ENCODE measurements at regions not wholly inside any gene's neighbourhood (a gene's known extent, or its start where the extent isn't known, plus 50 kb on each side); places are given as distances from the start of the nearest gene placed in this dataset.

- no peaks in the 10 kb centered on the region for H3K9me3 ChIP-seq (ENCODE audit: low read length)
- H4K20me1 ChIP-seq (ENCODE audit: insufficient read depth, low read length), result no peaks in the 10 kb centered on the region
- TF ChIP-seq CBFB (CRISPR knock-in tag; IDR thresholded peaks at IDR 0.05), result no peak
- TF ChIP-seq RXRA (CRISPR knock-in tag; IDR thresholded peaks at IDR 0.05), result no peak
- TF ChIP-seq ZNF253 (CRISPR knock-in tag; IDR thresholded peaks at IDR 0.05; ENCODE audit: borderline replicate concordance), result no peak
- no peak for TF ChIP-seq HMGA1 (CRISPR knock-in tag; conservative IDR thresholded peaks at IDR 0.05)
- no peak for TF ChIP-seq CENPT (CRISPR knock-in tag; IDR thresholded peaks at IDR 0.05; ENCODE audit: low read depth)
- no peak for TF ChIP-seq MTF1 (CRISPR knock-in tag; IDR thresholded peaks at IDR 0.05)
- no peak for TF ChIP-seq ZNF7 (CRISPR knock-in tag; IDR thresholded peaks at IDR 0.05)
- TF ChIP-seq ZNF713 (CRISPR knock-in tag; IDR thresholded peaks at IDR 0.05), result no peak
- H3K4me2 ChIP-seq (ENCODE audit: low read depth, low read length), result no peak overlapping the region
- H3K4me1 ChIP-seq (ENCODE audit: insufficient read depth, low read length), result no peaks in the 10 kb centered on the region
- H3K36me3 ChIP-seq (replicated peaks in 1 of 2; ENCODE audit: control insufficient read depth in 1 of 2, insufficient read depth in 2 of 2, low read length in 2 of 2), result no peaks in the 10 kb centered on the region
- H3K9ac ChIP-seq (ENCODE audit: insufficient read depth, low read depth, low read length), result no peak overlapping the region
- H3K27me3 ChIP-seq (ENCODE audit: control insufficient read depth in 1 of 2, insufficient read depth in 2 of 2, low read length in 2 of 2), result no peaks in the 10 kb centered on the region
- no peak for ATAC-seq
- DNase-seq (ENCODE audit: low spot score), result no peak
- POLR2A ChIA-PET, result no interaction called here
- no peak for FAIRE-seq
- H2AFZ ChIP-seq (ENCODE audit: low read length), result no peak overlapping the region
- CTCF ChIA-PET (ENCODE audit: low intra/inter-chr PET ratio, low total read pairs), result no interaction called here
- H3K27ac ChIP-seq (ENCODE audit: extremely low read length, insufficient read depth, low read length), result no peak overlapping the region
- no peak overlapping the region for H3K4me3 ChIP-seq (replicated peaks in 1 of 3; ENCODE audit: insufficient read depth in 1 of 3, low read depth in 2 of 3, low read length in 3 of 3)
- intact Hi-C loops (cut with micrococcal nuclease; ENCODE audit: unreplicated experiment) (no loop called here), in situ Hi-C loops (cut with HindIII; ENCODE audit: extremely low pct_ligation_motif_present, low pct_unique_long_range_greater_than_20kb) (no loop called here)
- 36% methylated on average over 5 of the region's 5 CpGs for WGBS (ENCODE audit: low lambda C conversion rate)
- no peaks in the 10 kb centered on the region for H3K79me2 ChIP-seq (ENCODE audit: insufficient read depth, low read length)
- no TSS peak for BruUV-seq (replicated peaks)
Observed at GRCh38 chr5:120362426-120362825, 101.7 kb upstream of the PRR16 start.

- H3K4me3 ChIP-seq (replicated peaks in 1 of 3; ENCODE audit: insufficient read depth in 1 of 3, low read depth in 2 of 3, low read length in 3 of 3), result no peak overlapping the region
- intact Hi-C loops (cut with micrococcal nuclease; ENCODE audit: unreplicated experiment) (no loop called here), in situ Hi-C loops (cut with HindIII; ENCODE audit: extremely low pct_ligation_motif_present, low pct_unique_long_range_greater_than_20kb) (no loop called here)
- no peaks in the 10 kb centered on the region for H3K9me3 ChIP-seq (ENCODE audit: low read length)
- no peaks in the 10 kb centered on the region for H3K36me3 ChIP-seq (replicated peaks in 1 of 2; ENCODE audit: control insufficient read depth in 1 of 2, insufficient read depth in 2 of 2, low read length in 2 of 2)
- H3K79me2 ChIP-seq (ENCODE audit: insufficient read depth, low read length), result no peaks in the 10 kb centered on the region
- POLR2A ChIA-PET, result no interaction called here
- ATAC-seq (no peak), DNase-seq (ENCODE audit: low spot score) (no peak), FAIRE-seq (no peak)
- CTCF ChIA-PET (ENCODE audit: low intra/inter-chr PET ratio, low total read pairs), result no interaction called here
- H3K27me3 ChIP-seq (ENCODE audit: control insufficient read depth in 1 of 2, insufficient read depth in 2 of 2, low read length in 2 of 2), result no peaks in the 10 kb centered on the region
- no peak overlapping the region for H3K27ac ChIP-seq (ENCODE audit: extremely low read length, insufficient read depth, low read length)
- no peak overlapping the region for H3K4me2 ChIP-seq (ENCODE audit: low read depth, low read length)
- no peaks in the 10 kb centered on the region for H3K4me1 ChIP-seq (ENCODE audit: insufficient read depth, low read length)
- H2AFZ ChIP-seq (ENCODE audit: low read length), result no peak overlapping the region
- H4K20me1 ChIP-seq (ENCODE audit: insufficient read depth, low read length), result no peaks in the 10 kb centered on the region
- 18% methylated on average over 7 of the region's 7 CpGs for WGBS (ENCODE audit: low lambda C conversion rate)
- H3K9ac ChIP-seq (ENCODE audit: insufficient read depth, low read depth, low read length), result no peak overlapping the region
- no TSS peak for BruUV-seq (replicated peaks)
- TF ChIP-seq AHR (CRISPR knock-in tag; IDR thresholded peaks at IDR 0.05), result no peak
- TF ChIP-seq, protein P1, sequence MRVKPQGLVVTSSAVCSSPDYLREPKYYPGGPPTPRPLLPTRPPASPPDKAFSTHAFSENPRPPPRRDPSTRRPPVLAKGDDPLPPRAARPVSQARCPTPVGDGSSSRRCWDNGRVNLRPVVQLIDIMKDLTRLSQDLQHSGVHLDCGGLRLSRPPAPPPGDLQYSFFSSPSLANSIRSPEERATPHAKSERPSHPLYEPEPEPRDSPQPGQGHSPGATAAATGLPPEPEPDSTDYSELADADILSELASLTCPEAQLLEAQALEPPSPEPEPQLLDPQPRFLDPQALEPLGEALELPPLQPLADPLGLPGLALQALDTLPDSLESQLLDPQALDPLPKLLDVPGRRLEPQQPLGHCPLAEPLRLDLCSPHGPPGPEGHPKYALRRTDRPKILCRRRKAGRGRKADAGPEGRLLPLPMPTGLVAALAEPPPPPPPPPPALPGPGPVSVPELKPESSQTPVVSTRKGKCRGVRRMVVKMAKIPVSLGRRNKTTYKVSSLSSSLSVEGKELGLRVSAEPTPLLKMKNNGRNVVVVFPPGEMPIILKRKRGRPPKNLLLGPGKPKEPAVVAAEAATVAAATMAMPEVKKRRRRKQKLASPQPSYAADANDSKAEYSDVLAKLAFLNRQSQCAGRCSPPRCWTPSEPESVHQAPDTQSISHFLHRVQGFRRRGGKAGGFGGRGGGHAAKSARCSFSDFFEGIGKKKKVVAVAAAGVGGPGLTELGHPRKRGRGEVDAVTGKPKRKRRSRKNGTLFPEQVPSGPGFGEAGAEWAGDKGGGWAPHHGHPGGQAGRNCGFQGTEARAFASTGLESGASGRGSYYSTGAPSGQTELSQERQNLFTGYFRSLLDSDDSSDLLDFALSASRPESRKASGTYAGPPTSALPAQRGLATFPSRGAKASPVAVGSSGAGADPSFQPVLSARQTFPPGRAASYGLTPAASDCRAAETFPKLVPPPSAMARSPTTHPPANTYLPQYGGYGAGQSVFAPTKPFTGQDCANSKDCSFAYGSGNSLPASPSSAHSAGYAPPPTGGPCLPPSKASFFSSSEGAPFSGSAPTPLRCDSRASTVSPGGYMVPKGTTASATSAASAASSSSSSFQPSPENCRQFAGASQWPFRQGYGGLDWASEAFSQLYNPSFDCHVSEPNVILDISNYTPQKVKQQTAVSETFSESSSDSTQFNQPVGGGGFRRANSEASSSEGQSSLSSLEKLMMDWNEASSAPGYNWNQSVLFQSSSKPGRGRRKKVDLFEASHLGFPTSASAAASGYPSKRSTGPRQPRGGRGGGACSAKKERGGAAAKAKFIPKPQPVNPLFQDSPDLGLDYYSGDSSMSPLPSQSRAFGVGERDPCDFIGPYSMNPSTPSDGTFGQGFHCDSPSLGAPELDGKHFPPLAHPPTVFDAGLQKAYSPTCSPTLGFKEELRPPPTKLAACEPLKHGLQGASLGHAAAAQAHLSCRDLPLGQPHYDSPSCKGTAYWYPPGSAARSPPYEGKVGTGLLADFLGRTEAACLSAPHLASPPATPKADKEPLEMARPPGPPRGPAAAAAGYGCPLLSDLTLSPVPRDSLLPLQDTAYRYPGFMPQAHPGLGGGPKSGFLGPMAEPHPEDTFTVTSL (CRISPR knock-in tag; IDR thresholded peaks at IDR 0.05; ENCODE audit: borderline replicate concordance), result no peak
- TF ChIP-seq ZNF3 (CRISPR knock-in tag; IDR thresholded peaks at IDR 0.05), result no peak
- TF ChIP-seq ZSCAN30 (CRISPR knock-in tag; IDR thresholded peaks at IDR 0.05), result no peak
- TF ChIP-seq ZNF18 (CRISPR knock-in tag; IDR thresholded peaks at IDR 0.05; ENCODE audit: insufficient replicate concordance), result no peak
Observed at GRCh38 chr5:120365656-120366446, 98.2 kb upstream of the PRR16 start.

Data from HepG2 (cell line).